ENCODE measurements at regions not wholly inside any gene's neighbourhood (a gene's known extent, or its start where the extent isn't known, plus 50 kb on each side); places are given as distances from the start of the nearest gene placed in this dataset.
"Not testable (repeated sequence)": the region's sequence is repeated elsewhere in the genome, so short reads cannot be mapped to it uniquely, and the experiment has no call there.

DNA sequence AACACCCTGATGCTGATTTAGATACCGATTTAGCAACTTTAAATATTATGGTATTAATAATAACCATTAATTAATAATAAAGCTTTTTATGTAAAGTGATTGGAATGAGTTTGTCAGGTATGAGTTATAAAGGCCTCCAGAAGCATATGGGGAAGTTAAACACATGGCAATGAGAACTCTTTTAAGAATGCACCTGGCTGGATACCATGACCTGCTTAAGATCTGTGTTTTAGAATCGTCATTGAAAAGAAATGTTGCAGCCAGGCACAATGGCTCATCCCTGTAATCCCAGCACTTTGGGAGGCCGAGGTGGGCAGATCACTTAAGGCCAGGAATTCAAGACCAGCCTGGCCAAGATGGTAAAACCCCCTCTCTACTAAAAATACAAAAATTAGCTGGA, 197.5 kb downstream of the SOX4 start:
- H3K36me3 ChIP-seq, result no peaks in the 10 kb centered on the region
- TF ChIP-seq, protein P1, sequence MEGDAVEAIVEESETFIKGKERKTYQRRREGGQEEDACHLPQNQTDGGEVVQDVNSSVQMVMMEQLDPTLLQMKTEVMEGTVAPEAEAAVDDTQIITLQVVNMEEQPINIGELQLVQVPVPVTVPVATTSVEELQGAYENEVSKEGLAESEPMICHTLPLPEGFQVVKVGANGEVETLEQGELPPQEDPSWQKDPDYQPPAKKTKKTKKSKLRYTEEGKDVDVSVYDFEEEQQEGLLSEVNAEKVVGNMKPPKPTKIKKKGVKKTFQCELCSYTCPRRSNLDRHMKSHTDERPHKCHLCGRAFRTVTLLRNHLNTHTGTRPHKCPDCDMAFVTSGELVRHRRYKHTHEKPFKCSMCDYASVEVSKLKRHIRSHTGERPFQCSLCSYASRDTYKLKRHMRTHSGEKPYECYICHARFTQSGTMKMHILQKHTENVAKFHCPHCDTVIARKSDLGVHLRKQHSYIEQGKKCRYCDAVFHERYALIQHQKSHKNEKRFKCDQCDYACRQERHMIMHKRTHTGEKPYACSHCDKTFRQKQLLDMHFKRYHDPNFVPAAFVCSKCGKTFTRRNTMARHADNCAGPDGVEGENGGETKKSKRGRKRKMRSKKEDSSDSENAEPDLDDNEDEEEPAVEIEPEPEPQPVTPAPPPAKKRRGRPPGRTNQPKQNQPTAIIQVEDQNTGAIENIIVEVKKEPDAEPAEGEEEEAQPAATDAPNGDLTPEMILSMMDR (IDR thresholded peaks at IDR 0.05), result no peak

DNA sequence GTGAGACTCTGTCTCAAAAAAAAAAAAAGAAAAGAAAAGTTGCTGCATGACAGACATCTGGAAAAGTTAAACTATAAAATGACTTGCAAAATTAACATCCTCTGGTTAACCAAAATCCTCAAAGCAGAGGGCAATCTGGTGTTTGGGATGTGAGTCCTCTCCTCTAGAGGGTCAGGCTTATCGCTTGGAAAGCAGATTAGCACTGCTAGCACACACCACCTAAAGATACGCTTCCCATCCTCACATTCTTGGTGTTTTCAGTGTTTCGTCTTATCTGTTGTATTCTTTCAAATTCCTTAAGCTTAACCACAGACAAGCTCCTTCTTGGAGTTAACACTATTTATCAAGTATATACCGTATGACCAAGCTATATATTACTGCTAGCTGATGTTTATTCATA, 198.0 kb downstream of the SOX4 start:
- Histone ChIP-seq H3K27me3 (replicated peaks; ENCODE audit: insufficient read depth) (no peaks in the 10 kb centered on the region), H3K9me3 (no peaks in the 10 kb centered on the region), H3K36me3 (no peaks in the 10 kb centered on the region), H3K4me3 (no peak overlapping the region), H3K27ac (no peak overlapping the region), H3K4me1 (ENCODE audit: control insufficient read depth in 1 of 2, low read depth in 2 of 2) (no peaks in the 10 kb centered on the region)
- ATAC-seq (ENCODE audit: insufficient number of reproducible peaks, low FRiP score, low read depth) (no peak), DNase-seq (ENCODE audit: low spot score) (no peak)
- TF ChIP-seq, protein P1 (IDR thresholded peaks at IDR 0.05), result no peak

More for the DNA sequence above, 197.5 kb downstream of the SOX4 start:
- Histone ChIP-seq H3K27ac (no peak overlapping the region), H3K4me3 (no peak overlapping the region), H3K27me3 (replicated peaks; ENCODE audit: insufficient read depth) (no peaks in the 10 kb centered on the region), H3K9me3 (no peaks in the 10 kb centered on the region), H3K4me1 (ENCODE audit: control insufficient read depth in 1 of 2, low read depth in 2 of 2) (no peaks in the 10 kb centered on the region)
- ATAC-seq (ENCODE audit: insufficient number of reproducible peaks, low FRiP score, low read depth) (no peak), DNase-seq (ENCODE audit: low spot score) (no peak)

DNA sequence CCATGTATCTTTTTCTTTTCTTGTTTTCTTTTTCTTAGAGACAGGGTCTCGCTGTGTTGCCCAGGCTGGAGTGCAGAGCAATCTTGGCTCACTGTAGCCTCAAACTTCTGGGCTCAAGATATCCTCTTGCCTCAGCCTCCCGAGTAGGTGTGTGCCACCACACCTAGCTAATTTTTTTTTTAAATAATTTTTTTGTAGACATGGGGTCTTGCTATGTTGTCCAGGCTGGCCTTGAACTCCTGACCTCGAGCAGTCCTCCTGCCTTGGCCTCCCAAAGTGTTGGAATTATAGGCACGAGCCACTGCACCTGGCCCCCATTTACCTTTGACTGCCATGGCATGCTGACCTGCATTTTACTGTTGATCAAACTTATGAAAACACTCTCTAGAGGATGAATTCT, 198.6 kb downstream of the SOX4 start:
- no peaks in the 10 kb centered on the region for H3K27me3 ChIP-seq (replicated peaks; ENCODE audit: insufficient read depth)
- no peaks in the 10 kb centered on the region for H3K4me1 ChIP-seq (ENCODE audit: control insufficient read depth in 1 of 2, low read depth in 2 of 2)

DNA sequence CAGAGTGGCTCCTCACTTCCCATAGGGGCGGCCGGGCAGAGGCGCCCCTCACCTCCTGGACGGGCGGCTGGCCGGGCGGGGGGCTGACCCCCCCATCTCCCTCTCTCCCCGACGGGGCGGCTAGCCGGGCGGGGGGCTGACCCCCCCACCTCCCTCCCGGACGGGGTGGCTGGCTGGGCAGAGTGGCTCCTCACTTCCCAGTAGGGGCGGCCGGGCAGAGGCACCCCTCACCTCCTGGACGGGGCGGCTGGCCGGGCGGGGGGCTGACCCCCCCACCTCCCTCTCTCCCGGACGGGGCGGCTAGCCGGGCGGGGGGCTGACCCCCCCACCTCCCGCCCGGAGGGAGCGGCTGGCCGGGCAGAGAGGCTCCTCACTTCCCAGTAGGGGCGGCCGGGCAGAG, 203.4 kb downstream of the SOX4 start:
- ATAC-seq (ENCODE audit: insufficient number of reproducible peaks, low FRiP score, low read depth); H3K27ac ChIP-seq; H3K4me1 ChIP-seq (ENCODE audit: control insufficient read depth in 1 of 2, low read depth in 2 of 2); H3K36me3 ChIP-seq; H3K27me3 ChIP-seq (replicated peaks; ENCODE audit: insufficient read depth); H3K9me3 ChIP-seq; DNase-seq (ENCODE audit: low spot score); H3K4me3 ChIP-seq: not testable (repeated sequence)

More for the DNA sequence above, 198.6 kb downstream of the SOX4 start:
- ATAC-seq (ENCODE audit: insufficient number of reproducible peaks, low FRiP score, low read depth) (no peak), DNase-seq (ENCODE audit: low spot score) (no peak)
- Histone ChIP-seq H3K4me3 (no peak overlapping the region), H3K9me3 (no peaks in the 10 kb centered on the region), H3K36me3 (no peaks in the 10 kb centered on the region), H3K27ac (no peak overlapping the region)
- TF ChIP-seq, protein P1 (IDR thresholded peaks at IDR 0.05), result no peak

DNA sequence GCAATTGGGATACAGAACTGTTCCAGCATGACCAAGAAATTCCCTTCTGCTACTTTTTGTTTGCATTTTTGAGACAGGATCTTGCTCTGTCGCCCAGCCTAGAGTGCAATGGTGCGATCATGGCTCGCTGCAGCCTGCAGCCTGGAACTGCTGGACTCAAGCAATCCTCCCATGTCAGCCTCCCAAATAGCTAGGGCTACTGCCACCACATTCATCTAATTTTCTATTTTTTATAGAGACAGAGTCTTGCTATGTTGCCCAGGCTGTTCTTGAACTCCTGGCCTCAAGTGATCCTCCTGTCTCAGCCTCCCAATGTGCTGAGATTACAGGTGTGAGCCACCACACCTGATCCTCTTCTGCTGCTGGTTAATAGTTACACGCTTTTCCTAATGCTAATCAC, 204.9 kb downstream of the SOX4 start:
- no peak for ATAC-seq (ENCODE audit: insufficient number of reproducible peaks, low FRiP score, low read depth)
- TF ChIP-seq, protein P1 (IDR thresholded peaks at IDR 0.05), result no peak

DNA sequence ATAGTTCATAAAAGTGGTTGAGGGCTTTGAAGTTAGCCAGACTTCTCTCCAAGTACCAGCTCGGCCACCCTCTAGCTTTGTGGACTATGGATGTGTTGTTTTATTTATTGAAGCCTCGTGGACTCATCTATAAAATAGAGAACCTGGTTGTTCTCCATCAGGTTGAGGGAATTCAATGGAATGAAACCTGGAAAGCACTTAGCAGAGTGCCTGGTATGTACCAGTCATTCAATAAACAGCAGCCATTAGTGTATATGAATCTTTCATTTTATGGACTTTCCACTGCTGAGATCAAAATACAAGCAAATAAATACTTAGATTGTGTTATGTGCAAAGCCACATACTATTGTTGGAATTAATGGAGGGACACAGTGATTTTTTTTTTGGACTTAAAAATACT, 206.8 kb downstream of the SOX4 start:
- H3K27me3 ChIP-seq (replicated peaks; ENCODE audit: insufficient read depth), result no peaks in the 10 kb centered on the region
- H3K27ac ChIP-seq, result no peak overlapping the region
- no peak overlapping the region for H3K4me3 ChIP-seq
- H3K9me3 ChIP-seq, result no peaks in the 10 kb centered on the region
- peaks cover 0 to 4% of the 10 kb centered on the region in 2 donors for H3K4me1 ChIP-seq (ENCODE audit: control insufficient read depth in 1 of 2, low read depth in 2 of 2)
- ATAC-seq (ENCODE audit: insufficient number of reproducible peaks, low FRiP score, low read depth), result no peak
- H3K36me3 ChIP-seq, result no peaks in the 10 kb centered on the region
- DNase-seq (ENCODE audit: low spot score), result no peak
- TF ChIP-seq, protein P1 (IDR thresholded peaks at IDR 0.05), result no peak

More for the DNA sequence above, 204.9 kb downstream of the SOX4 start:
- H3K36me3 ChIP-seq, result no peaks in the 10 kb centered on the region
- DNase-seq (ENCODE audit: low spot score), result no peak
- H3K27me3 ChIP-seq (replicated peaks; ENCODE audit: insufficient read depth), result no peaks in the 10 kb centered on the region
- H3K4me1 ChIP-seq (ENCODE audit: control insufficient read depth in 1 of 2, low read depth in 2 of 2), result no peaks in the 10 kb centered on the region
- no peak overlapping the region for H3K27ac ChIP-seq
- no peaks in the 10 kb centered on the region for H3K9me3 ChIP-seq
- no peak overlapping the region for H3K4me3 ChIP-seq
